ENCODE measurements at regions not wholly inside any gene's neighbourhood (a gene's known extent, or its start where the extent isn't known, plus 50 kb on each side); places are given as distances from the start of the nearest gene placed in this dataset.
"Not testable (repeated sequence)": the region's sequence is repeated elsewhere in the genome, so short reads cannot be mapped to it uniquely, and the experiment has no call there.

GRCh38 chr6:137305691-137306090 lies 86.5 kb upstream of the IFNGR1 start:
- DNase-seq, result no peak

- DNase-seq, result no peak
These were observed 85.0 kb upstream of the IFNGR1 start for GRCh38 chr6:137304020-137304780.

DNA sequence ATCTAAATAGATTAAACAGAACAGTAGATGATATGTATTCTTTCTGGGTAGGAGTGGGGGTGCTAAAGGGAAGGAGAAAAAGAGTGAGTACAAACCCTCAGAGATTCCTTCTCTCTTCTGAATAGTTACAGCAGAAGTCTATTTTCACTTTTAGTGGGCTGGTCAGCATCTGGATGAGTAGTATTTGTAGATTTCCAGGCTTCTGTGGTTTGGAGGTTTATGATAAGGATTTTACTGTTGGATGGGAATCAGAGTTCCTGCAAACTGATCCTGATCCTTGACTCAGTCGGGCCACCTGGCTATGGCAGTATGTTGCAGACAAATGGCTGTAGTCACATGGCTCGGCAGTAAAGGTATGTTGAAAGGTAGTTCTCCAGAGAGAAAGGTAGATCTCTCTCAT lies 84.3 kb upstream of the IFNGR1 start:
- DNase-seq, result no peak

- no peak for DNase-seq
These were observed 80.5 kb upstream of the IFNGR1 start for GRCh38 chr6:137299681-137300080.

- peak in 1 of 2 donors; percentile 15 for DNase-seq
These were observed 78.7 kb upstream of the IFNGR1 start for GRCh38 chr6:137297887-137298286.

DNA sequence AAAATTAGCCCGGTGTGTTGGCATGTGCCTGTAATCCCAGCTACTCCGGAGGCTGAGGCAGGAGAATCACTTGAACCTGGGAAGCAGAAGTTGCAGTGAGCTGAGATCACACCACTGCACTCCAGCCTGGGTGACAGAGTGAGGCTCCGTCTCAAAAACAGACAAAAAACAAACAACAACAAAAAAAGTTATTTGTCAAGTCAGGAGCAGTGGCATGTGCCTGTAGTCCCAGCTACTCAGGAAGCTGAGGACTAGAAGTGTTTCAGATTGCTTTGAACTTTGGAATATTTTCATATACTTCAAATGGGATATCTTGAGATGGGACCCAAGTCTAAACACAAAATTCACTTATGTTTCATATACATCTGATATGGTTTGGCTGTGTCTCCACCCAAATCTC lies 73.1 kb upstream of the IFNGR1 start:
- not testable (repeated sequence) for DNase-seq

DNA sequence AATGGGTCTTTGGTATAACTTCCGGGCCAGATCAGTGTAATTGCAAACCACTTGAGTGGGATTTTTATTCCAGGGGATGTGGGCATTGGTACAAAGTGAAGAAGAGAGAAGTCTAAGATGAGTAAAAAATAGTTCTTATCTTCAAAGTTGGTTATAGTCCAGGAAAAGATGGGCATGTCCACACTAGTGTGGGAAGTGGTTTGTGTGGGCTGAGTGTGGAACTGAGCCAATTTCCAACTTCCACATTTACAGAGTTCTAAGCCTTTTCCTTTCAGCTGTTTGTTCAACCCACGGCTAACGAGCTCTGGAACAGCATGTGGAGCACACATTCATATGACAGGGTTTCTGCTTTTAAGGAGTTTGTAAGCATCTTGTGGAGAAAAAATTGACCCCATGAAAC lies 72.3 kb upstream of the IFNGR1 start:
- DNase-seq, result peak in 1 of 2 donors; percentile 19

GRCh38 chr6:137290601-137291261 lies 71.5 kb upstream of the IFNGR1 start:
- no peak for DNase-seq

DNA sequence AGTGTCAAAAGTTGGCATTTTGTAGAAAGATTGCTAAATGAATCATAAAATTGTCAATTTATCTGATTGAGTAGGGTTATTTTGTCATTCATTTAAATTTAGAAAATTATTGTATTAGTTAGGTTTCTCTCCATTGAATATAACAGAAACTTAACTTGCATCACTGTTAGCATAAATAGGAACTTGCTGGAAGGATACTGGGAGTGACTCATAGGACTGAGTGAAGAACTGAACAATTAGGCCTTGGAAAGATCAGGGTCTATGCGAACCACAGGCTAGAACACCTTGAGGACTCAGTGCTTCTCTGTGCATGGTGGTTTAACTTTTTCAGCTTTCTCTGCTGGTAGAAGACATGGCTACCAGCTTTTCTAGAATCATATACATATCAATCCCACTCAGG lies 67.7 kb upstream of the IFNGR1 start:
- DNase-seq, result no peak

GRCh38 chr6:137286368-137286767 lies 67.2 kb upstream of the IFNGR1 start:
- no peak for DNase-seq

- DNase-seq, result no peak
These were observed 65.6 kb upstream of the IFNGR1 start for GRCh38 chr6:137284811-137285110.

DNA sequence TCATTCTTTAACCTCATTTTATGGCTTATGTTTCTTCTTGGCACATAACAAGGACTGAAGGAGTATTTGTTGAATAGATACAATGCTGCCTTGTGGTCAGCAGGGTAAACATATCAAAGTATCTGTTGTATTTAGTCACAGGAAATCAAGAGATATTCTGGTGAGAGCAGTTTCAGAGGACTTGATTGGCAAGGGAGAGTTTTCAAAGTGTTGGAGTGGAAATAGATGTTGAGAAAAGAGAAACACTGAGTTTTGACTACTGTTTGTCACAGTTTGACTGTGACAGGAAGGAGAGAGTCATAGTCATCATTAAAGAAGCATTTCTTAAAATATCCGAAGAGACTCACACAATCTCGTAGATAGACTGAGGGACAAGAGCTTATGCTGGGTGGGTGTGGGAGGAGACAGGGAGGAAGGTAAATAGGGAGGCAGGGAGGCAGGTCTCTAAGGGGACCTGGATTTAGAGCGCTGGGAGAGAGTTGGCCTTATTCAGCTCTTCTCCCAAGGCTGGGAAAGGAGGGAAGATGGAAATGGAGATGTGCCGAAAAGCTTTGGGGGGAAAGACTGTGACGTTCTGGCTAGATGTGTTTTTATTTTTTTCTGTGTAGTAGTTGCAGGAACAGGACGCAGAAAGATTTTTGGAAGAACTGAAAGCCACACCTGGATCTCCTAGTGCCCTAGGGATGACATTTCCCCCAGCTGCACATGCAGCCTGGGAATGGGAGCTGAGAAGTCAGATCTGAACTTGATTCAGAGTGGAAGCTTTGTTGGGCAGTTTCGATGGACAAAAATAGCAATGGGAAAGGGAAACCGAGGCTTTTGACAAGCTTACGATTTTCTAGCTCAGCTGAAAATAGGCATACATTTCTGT lies 65.0 kb upstream of the IFNGR1 start:
- DNase-seq, result no peak

- DNase-seq, result no peak
These were observed 63.9 kb upstream of the IFNGR1 start for GRCh38 chr6:137283080-137283479.

GRCh38 chr6:137282254-137282653 lies 63.1 kb upstream of the IFNGR1 start:
- peak in 1 of 2 donors; percentile 36 for DNase-seq

GRCh38 chr6:137279279-137279678 lies 60.1 kb upstream of the IFNGR1 start:
- DNase-seq, result not testable (repeated sequence)

DNA sequence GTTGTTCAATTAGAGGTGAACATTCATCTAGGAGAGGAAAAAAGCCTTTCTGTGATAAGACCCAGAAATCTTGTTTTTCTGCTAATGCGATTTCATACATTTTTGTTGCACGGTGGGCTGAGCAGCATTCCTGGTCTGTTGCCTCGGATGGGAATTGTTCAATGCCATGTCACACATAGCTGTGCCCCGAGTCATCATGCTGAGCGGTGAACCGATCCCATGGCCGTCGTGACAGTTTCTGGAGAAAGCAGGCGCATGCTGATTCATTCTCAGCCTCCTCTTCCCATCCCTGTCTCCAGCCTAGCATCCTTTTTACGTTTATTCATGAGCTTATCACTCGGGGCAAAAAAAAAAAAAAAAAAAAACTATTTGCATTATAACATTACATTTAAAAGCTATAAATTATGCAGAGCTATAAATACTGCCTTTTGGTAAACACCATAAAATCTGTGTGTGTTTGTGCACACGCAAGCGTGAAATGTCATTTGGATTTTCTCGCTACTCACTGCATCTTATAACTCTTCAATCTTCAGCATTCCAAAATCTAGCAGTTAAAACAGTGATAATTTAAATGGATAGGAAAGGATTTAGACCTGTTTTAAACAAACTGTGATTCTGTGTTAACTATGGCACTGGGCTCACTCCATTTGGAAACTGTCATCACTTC lies 58.9 kb upstream of the IFNGR1 start:
- no peak for DNase-seq

DNA sequence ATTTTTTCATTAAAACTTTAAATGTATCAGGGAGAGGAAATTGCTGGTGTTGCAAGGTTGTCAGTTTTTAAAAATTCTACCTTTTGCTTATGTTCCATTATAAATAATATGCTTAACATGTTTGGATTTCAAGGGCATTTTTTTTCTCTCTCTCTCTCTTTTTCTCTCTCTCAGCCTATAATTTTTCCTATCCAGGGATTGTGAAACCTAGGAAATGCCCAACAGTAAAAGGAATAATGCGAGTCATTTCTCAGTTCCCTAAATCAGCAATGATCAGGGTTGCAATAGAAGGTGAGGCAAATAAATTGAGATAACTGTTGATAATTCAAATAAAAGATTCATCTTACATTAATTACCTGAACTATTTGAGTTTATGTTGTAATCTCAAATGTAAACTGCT lies 53.2 kb upstream of the IFNGR1 start:
- no peak for DNase-seq

DNA sequence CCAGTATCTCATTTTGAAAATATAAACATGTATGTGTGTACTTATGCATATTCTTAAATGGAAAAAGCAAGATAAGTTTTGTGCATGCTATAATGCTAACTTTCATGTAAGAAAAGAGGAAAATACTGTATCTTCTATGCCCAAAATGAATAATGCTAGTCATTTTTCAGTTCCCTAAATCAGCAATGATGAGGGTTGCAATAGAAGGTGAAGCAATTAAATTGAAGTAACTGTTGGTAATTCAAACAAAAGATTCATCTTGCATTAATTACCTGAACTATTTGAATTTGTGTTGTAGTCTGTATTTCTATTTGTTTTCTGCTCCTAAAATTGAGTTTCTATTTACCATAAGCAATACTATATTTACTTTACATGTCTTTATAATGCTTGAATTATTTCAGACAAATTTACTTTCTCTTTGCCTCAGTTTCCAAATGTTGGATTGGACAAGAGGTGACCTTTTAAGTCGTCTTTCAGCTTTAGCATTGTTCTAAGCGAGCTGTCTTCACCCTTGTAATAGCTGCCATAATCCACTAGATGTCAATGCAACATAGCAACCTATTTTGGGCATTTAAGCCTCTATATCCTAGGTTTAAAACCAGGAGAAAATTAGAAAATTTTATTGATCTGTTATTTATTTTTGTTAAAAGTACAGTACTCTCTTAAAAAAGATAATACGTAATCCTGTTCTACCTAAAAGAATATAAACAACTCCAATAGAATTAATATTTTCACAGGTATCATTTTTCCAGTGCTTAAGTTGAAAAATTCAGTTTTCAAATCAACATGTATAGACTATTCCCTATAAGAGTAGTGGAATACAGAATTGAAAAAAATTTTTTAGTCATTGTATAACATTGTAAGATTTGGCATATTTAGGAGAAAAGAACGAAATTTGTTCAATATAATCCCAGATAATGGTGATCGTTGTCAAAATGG lies 52.3 kb upstream of the IFNGR1 start:
- peak in 1 of 2 donors; percentile 51 for DNase-seq

DNA sequence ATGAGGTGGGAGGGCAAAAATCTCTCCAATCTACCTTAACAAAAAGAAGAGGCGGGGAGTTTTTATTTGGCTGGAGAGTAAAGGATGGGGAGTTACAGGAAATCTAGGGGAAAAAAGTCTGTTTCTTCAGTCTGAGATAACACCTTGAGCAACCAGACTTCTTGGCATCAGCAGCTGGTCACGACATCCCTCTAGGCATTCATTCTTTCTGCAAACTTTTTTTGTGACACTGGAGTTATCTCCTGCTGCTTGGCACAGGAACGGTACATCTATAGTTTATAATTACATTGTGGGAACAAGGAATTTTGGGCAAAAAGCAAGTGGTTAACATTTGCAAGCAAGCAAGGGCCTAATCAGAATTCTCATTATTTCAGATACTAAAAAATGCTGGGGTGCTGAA lies 50.6 kb upstream of the IFNGR1 start:
- no peak for DNase-seq

DNA sequence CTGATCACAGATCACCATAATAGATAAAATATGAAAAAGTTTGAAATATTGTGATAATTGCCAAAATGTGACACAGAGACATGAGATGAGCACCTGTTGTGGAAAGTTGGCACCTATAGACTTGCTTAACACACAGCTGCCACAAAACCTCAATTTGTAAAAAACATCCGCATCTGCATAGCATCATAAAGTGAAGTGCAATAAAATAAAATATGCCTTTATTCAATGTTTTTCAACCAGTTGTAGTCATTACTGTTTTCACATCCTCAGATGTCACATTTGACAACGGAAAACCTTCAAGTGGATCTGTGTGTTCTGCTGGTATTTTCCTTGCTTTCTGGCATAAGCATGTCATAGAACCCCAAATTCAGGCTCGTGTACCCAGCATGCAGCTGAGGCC lies 50.2 kb upstream of the IFNGR1 start:
- peak in 1 of 2 donors; percentile 12 for DNase-seq

All from CD4-positive, alpha-beta T cell treated with Interleukin-1 beta for 1 hour (primary cell).